LHCN-M2 (cell line): ENCODE measurements at regions not wholly inside any gene's neighbourhood (a gene's known extent, or its start where the extent isn't known, plus 50 kb on each side); places are given as distances from the start of the nearest gene placed in this dataset.

Experiments used
- DNase-seq: peaks from one replicate; pipeline ENCODE4 v3.0.0-alpha.2; 2012; ENCODE audit warnings: low read depth

DNA sequence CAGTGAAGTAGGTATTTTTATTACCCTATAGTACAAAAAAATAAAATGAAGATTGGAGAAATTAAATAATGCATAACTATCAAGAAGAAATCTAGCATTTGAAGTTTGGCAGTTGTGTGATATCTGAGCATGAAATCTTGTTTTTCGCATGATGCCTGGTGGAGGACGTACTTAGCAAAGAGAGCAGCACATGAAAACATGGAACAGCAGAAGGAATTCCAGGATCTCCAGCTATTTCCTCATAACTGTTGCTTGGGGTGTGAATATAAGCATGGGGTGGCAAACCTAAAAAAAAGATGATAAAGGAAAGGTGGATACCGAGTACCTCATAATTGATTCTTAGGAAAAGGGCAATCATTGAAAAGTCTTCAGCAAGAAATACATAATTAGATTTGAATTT lies 174.3 kb upstream of the FAM3C start:
- no peak for DNase-seq

DNA sequence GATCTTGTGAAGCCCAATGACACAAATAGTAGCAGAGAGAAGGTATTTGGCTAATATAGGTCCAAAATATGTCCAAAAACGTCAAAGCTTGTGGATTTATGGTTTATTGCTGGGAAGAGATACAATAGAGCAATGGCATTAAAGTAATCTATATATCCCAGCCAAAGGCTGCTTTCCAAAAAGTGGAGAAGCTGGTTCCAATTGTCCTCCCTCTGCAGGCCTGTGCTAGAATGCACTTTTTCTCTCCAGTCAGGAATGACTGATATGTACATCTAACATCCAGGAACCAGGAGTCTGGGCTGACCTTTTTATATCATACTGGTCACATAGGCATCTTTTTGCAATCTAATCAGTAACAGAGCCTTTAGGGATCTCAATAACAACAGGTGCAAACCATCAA lies 167.1 kb upstream of the FAM3C start:
- no peak for DNase-seq

GRCh38 chr7:121562259-121562658 lies 166.2 kb upstream of the FAM3C start:
- DNase-seq = peak; percentile 74

DNA sequence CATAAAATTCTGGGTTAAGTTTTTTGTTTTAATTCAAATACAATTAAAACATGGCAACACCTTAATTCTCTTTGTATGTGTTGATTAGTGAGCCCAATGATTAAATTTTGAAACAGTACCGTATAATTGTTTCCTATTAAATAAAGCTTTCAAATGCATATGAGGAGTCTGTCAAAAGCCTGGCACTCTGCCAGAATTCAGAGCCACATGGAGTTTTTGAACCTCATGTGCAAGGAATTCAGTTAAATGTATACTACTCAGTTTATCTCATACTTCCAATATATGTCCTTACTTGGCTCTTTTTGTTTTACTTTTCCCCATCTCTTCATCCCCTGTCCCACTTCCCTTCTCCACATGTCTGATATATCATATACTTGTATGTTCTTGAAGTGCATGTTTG lies 165.6 kb upstream of the FAM3C start:
- no peak for DNase-seq

DNA sequence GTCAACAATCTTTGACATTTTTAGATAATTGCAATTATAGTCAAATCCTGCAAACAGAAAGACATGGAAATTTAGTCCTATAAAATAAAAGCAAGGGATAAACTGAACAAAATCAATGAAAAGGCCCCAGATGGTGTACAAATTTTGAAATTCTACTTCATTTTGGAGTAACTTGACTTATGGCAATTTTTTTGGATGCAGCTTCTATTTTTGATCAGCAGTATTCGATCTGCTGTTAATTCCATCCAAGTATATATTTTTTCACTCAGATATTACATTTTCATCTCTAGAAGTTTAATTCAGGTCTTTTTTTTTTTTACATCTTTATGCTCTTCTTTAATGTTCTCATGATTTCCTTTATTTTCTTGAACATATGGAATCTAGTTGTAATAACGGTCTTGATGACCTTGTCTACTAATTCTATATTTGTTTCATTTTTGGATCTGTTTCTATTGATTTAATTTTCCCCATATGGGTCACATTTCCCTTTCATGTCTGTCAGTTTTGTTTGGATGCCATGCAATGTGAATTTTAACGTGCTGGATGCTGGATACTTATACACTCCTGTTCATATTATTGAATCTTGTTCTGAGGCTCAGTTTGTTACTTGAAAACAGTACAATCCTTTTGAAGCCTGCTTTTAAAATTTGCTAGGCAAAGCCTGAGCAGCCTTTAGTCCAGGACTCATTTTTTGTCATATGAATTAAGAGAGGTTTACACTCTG lies 164.3 kb upstream of the FAM3C start:
- no peak for DNase-seq

- DNase-seq = no peak
Observed at GRCh38 chr7:121558288-121558687, 162.2 kb upstream of the FAM3C start.

GRCh38 chr7:121557034-121557892 lies 161.2 kb upstream of the FAM3C start:
- peak; percentile 86 for DNase-seq

DNA sequence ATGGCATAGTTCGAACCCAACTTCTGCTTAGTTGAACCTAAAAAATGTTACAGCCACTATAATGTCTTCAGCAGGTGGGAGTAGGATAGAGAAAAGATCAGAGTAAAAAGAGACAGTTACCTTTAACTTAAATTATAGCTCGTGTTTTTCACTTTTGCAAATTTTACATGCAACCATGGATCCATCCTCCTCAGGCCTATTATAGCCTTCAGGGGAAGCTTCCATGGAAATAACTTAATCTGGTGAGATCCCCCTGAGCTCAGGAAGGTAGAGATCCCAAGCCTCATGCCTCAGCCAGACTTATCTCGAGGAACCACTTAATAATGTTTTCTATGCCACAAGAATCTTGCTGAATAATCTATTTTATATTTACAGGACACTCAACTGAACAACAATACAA lies 159.4 kb upstream of the FAM3C start:
- no peak for DNase-seq

DNA sequence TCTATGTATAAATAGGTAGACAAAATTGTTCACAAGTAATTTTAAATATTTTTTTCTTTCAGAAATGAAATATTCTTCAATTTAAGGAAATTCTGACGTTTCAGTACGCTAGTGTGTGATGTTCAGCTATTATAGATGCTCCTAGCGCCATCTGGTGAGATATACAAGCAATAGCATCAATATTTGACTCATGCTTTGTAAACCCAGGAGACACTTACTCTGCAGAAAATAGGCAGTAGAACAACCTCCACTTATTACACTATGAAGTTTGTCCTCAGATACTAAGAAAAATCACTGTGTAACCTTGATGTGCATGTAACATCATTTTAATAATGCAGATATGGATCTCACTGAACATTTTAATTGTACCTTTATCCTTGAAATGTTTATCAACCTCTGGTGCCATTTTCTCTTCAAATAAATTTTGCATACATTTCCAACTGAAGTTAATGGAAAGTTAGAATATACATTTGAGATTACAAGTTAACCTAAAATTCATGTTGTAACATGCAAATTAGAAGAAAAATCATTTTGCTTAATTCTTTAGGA lies 151.5 kb upstream of the FAM3C start:
- DNase-seq = peak; percentile 79

- DNase-seq = peak; percentile 30
Observed at GRCh38 chr7:121546632-121547543, 150.8 kb upstream of the FAM3C start.

DNA sequence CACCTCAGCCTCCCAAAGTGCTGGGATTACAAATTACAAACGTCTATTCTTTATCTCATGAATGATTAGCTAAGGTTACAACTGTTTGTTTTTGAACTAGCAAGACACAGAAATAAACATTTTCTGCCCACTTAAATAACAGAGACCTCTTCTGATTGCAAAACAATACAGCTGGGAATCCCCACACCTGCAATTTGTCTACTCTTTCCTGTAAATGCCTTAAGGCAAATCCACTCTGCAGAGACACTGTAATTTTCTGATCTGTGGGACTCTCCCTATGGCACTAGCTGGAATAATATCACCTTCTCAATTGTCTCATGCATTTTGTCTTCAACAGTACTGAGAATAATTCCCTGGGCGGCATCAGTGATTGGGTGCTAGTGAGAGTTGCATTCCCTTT lies 149.3 kb upstream of the FAM3C start:
- no peak for DNase-seq

- DNase-seq = peak; percentile 99
Observed at GRCh38 chr7:121544726-121545125, 148.6 kb upstream of the FAM3C start.

- DNase-seq = no peak
Observed at GRCh38 chr7:121544238-121544637, 148.1 kb upstream of the FAM3C start.

- no peak for DNase-seq
Observed at GRCh38 chr7:121541457-121541856, 145.3 kb upstream of the FAM3C start.

DNA sequence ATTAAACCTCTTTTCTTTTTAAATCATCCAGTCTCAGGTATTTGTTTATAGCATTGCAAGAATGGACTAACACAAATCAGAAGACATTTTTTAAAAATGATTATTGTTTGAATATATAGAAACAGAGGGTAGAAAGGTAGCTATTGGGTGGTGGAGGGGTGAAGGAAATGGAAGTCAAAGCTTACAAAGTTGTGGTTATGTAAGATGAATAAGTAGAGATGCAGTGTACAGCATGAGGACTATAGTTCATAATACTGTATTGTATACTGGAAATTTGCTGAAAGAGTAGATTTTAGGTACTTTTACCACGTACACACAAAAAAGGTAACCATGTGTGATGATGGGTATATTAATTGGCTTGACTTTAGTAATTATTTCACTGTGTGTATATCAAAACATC lies 144.0 kb upstream of the FAM3C start:
- no peak for DNase-seq

GRCh38 chr7:121537031-121537430 lies 140.9 kb upstream of the FAM3C start:
- no peak for DNase-seq

- peak; percentile 64 for DNase-seq
Observed at GRCh38 chr7:121531175-121532070, 135.3 kb upstream of the FAM3C start.

DNA sequence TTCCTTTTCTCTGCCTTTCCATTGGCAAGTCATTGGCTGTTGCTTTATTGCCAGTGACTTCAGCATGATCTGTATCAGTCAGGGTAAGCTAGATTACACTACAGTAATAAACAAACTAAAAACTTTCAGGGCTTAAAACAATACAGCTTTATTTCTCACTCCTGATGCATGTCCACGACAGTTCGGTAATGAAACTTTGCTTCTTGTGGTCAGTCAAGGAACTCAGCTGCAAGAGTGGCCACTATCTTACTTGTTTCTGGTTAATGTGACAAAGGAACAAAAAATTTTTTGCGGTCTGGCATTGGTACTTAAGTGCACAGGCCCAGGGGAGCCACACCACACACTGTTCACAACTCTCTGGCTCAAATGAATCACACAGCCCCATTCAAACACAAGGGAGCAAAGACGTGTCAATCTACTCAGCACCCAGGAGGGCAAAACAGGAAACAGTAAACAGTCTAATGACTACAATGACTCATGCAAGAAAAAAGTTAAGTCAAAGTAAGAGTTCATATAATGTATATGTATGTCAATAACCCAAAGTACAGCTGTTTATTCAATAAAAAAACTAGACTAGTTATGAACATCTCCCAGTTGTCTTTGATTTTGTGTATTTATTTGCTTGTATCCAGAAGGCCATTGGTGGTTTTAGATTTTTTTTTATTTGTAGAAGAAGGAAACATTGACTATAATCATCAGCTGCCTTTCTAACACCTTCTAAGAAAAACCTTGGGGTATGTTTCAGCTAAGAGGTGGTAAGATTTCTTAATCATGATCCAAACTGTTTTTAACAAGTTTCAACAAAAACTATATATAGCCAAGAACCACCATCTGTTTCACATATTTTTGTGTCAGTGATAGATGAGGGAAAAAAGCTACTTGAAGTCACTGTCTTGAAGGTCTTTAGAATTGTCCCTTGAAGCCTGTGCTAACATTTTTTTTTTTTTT lies 134.4 kb upstream of the FAM3C start:
- DNase-seq = peak; percentile 100

DNA sequence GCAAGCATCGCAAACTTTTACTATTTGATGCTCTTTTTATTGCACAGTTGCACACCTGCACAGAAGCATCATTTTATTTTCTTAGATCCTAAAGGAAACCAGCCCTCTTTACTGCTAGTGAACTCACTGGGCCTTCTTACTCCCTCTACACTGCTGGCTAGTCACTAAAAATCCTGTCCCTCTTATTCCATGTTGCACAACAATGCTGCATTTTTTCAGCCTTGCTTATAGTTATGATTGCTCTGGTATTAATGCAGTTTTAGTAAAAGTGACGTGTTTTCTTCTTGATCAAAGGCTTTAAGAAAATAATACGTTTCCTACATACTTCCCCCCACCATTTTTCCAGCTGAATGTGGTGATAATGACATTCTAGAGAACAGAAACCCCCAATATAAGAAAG lies 132.9 kb upstream of the FAM3C start:
- peak; percentile 55 for DNase-seq
